ENCODE measurements at regions not wholly inside any gene's neighbourhood (a gene's known extent, or its start where the extent isn't known, plus 50 kb on each side); places are given as distances from the start of the nearest gene placed in this dataset.

DNA sequence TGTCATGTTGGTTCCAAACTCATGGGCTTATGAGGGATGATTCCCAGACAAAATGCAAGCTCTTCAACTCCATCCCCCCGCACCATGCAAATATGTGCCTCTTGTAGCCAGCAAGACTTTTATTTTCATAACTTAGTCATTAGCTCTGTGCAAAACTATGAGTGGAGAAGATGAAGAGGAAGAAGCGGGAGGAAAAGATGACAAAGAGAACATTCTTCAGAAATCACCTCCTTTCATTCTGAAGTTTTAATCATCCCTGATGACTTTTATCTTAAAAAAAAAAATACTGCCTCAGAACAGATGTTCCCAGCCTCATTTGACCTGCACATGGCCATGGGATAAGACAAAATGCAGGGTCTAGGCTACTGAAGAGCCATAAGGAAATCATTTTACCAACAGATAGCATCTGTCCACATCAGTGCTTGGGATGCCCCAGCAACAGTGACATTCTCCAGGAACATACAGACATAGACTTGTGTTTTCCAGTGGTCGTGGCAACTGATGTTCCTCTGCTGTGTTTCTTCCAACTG lies 145.5 kb downstream of the WNT5A start:
- DNase-seq, result no peak

GRCh38 chr3:55339819-55340218 lies 147.3 kb downstream of the WNT5A start:
- no peak for DNase-seq

DNA sequence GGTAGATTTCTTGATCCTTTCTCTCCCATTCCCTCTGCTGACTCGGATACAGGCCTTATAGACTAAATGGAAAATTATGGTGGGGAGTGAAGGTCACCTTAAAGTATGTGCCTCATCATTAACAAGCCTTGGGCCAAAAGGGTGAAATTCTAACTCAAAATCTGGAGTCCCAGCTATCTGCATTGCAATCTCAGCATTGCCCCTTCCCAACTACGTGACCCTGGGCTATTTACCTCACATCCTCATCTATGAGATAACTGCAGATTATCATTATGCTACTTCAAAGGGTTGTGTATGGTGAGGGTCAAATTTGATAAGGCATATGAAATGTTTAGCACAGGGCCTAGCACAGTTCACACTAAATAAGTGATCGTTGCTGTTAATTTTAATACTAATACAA lies 147.7 kb downstream of the WNT5A start:
- no peak for DNase-seq

DNA sequence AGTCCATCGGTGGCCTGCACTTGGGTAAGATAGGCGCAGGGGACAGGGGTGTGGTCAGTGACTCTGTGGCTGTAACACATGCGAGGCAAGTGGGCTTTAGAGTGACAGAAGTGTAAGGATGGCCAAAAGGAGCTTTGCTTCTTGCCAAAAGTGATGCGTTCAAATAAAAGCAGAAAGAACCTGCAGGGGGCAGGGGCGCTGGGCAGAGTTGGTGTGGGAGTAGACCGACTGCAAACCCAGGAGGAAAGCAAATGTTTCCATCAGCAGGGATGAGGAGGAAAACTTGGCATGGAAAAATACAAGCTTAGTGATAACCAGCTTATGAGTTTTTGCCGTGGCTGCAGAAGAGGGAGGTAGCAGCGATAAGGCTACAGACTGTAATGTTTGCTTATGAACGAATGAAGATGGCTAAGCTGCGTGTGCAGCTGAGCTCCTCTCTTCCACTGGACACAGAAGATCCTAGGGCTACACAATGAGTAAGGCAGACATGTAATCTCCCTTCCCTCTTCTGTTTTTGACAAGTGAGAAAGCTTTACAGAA lies 149.4 kb downstream of the WNT5A start:
- no peak for DNase-seq

DNA sequence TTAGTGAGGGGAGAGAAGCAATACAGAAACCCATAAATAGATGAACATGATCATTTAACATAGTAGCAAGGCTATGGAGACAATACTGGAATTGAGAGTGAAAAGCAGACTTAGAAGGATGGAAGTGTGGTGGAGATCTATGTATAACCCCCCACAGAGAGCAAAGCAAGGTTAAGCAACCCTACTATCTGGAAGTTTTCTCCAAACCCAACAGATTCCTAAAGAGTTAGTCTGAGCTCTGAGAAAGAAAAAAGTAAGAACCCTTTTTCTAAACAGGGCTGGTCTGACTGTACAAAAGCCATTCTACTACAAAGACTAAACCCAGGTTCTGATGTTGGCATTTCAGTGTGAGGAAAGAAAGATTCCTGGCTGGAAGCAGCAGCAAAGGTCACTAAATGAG lies 153.2 kb downstream of the WNT5A start:
- no peak for DNase-seq

- no peak for DNase-seq
Measured at GRCh38 chr3:55333046-55333445, 154.1 kb downstream of the WNT5A start.

DNA sequence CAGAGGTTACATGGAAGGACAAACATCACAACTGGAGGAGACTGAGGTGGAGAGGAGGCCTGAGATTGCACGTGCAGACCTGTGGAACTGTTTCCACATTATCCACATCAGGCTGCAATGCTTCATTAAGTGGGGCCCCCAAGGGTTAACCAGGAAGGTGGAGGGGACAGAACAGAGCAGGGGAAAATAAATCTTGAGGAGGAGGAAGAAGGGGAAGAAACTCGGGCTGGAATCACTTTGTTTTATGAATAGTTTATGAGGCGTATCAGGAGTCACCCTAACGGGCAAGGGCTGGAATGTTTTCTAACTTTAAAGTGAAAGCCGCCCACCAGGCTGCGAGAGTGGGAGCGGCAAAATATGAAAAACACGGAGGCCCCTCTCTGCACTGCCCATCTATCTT lies 154.9 kb downstream of the WNT5A start:
- DNase-seq, result no peak

- no peak for DNase-seq
Measured at GRCh38 chr3:55331524-55331923, 155.6 kb downstream of the WNT5A start.

DNA sequence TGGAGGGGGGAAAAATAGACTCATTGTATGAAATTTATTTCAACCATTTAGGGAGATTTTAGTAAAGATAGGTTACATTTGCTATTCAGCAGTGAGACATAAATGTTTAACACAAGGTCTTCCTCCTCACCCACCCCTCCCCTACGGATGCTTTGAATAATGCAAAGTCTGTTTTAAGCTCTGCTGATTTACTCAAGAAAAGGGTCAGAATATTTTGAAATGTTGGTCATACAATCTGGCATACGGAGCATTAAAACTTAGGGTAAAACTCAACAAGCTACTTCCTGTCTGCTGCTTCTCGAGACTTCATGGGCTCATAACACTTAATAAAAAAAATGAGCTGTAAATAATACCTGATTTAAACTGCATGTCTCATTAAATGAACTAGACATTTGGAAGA lies 156.3 kb downstream of the WNT5A start:
- no peak for DNase-seq

- DNase-seq, result no peak
Measured at GRCh38 chr3:55330355-55330754, 156.8 kb downstream of the WNT5A start.

GRCh38 chr3:55329849-55330248 lies 157.3 kb downstream of the WNT5A start:
- DNase-seq, result no peak

DNA sequence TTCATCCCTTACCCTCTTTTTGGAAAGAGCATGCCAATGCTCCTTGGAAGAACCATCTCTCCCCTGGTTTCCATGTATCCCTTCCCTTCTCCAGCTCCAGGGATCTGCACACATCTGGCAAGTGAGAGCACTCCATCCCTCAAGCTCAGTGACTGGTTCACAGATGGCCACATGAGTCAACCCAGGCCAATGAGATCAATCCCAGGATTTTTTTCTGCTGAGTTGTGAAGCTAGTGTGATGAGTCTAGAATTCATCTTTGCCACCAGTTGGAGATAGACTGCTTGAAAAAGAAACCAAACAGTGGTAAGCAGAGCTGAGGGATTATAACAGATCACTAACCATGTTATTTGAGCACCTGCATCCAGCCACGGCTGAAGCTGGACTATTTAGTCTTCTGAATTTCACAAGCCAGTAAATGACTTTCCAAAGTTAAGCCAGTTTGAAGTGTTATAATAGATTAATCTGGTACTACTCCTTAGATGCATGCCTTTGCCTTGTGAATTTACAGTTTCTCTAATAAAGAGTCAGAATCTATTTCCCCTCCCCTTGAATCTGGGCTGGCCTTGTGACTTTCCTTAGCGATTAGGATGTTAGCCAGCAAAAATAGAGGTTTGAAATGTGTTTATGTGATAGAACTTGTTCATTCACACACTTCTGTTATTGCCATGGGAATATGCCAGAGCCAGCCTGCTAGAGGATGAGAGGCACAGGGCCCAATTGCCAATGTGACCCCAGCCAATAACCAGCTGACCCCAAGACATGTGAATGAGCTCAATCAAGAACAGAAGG lies 159.8 kb downstream of the WNT5A start:
- no peak for DNase-seq

- DNase-seq, result no peak
Measured at GRCh38 chr3:55322638-55323037, 164.5 kb downstream of the WNT5A start.

- no peak for DNase-seq
Measured at GRCh38 chr3:55320928-55321327, 166.2 kb downstream of the WNT5A start.

- no peak for DNase-seq
Measured at GRCh38 chr3:55315396-55315795, 171.7 kb downstream of the WNT5A start.

- no peak for DNase-seq
Measured at GRCh38 chr3:55313666-55314065, 173.4 kb downstream of the WNT5A start.

DNA sequence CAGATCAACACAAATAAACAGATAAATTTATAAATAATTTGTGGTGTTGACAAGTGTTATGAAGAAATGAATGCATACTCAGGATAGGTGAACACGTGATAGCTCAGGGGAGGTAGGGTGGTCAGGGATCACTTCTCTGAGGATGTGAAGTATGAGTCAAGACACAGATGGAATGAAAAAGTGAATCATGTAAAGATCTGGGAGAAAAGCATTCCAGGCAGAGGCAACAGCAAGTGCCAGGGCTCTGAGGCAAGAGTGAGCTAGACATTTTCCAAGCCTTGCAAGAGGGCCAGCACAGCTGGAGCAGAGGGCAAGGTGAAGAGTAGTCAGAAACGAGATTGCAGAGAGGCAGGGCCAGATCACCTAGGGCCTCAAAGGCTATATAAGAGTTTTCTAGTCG lies 177.8 kb downstream of the WNT5A start:
- no peak for DNase-seq

DNA sequence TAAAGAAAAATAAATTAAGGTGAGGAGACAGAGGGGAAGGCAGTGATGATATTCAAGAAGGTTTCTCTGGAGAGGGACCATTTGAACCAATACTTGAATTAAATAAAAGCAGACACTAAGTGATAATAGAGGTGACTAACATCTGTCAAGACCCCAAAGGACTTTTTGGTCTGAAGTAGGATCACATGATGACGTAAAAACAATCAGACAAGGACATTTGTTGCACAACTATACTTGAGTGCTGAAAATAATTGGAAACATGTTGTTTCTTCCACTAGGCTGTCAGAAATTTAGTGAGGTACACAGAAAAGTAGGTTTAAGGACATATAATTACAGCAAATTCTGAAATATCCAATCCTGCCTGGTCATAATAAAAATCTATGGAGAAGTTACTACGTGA lies 179.5 kb downstream of the WNT5A start:
- DNase-seq, result no peak

GRCh38 chr3:55305696-55306485 lies 181.2 kb downstream of the WNT5A start:
- no peak for DNase-seq

GRCh38 chr3:55300701-55301100 lies 186.4 kb downstream of the WNT5A start:
- no peak for DNase-seq

- DNase-seq, result no peak
Measured at GRCh38 chr3:55297706-55298105, 189.4 kb downstream of the WNT5A start.

GRCh38 chr3:55297245-55297644 lies 189.9 kb downstream of the WNT5A start:
- no peak for DNase-seq

GRCh38 chr3:55296791-55297190 lies 190.3 kb downstream of the WNT5A start:
- DNase-seq, result no peak

DNA sequence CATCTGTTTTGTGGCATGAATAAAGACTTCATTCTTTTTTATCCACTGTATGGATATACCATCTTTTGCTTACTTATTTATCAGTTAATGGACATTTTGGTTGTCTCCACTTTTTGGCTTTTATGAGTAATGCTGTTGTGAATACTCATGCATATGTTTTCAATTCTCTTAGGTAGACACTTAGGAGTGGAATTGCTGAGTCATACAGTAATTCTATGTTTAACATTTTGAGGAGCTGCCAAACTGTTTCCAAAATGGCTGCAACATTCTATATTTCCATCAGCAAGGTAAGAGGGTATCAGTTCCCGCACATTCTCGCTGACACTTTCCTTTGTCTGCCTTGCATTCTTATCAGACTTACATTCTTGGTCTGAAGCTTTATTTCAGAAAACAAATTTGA lies 191.1 kb downstream of the WNT5A start:
- no peak for DNase-seq

Data from left hindlimb (tissue), 1 donor.